CD14-positive monocyte (primary cell): ENCODE measurements at regions not wholly inside any gene's neighbourhood (a gene's known extent, or its start where the extent isn't known, plus 50 kb on each side); places are given as distances from the start of the nearest gene placed in this dataset.

ENCODE experiments used
- DNase-seq, 3 donors: peaks; one replicate each; pipeline ENCODE4 v3.0.0-alpha.2; 2011 to 2022
- H2AFZ ChIP-seq: 2 replicates; pipeline ENCODE4 v1.6.0; 2012; ENCODE audit warnings: mild to moderate bottlenecking, low read depth, low read length, inconsistent platforms; ENCODE audit not compliant: insufficient read depth, poor library complexity, severe bottlenecking
- H3K27ac ChIP-seq, 2 donors: 1 replicate in 1 of 2; 2 replicates in 1 of 2; pipeline ENCODE4 v1.5.1; 2012 to 2013; ENCODE audit warnings: low read length in 2 of 2, control low read depth in 1 of 2, inconsistent platforms in 1 of 2, low read depth in 1 of 2, mild to moderate bottlenecking in 1 of 2
- H3K27me3 ChIP-seq, 2 donors: one replicate each; pipeline versions ENCODE4 v1.6.0 to v1.6.1; 2011 to 2013; ENCODE audit warnings: low read length in 2 of 2; ENCODE audit not compliant: control insufficient read depth in 2 of 2, insufficient read depth in 2 of 2
- H3K36me3 ChIP-seq, 2 donors: replicated peaks in 1 of 2; 1 replicate in 1 of 2; 2 replicates in 1 of 2; pipeline versions ENCODE4 v1.5.1 to v1.6.1; 2012 to 2013; ENCODE audit warnings: low read length in 2 of 2, control low read depth in 1 of 2, inconsistent platforms in 1 of 2, mild to moderate bottlenecking in 1 of 2; ENCODE audit not compliant: insufficient read depth in 2 of 2, control insufficient read depth in 1 of 2
- H3K4me1 ChIP-seq, 2 donors: 1 replicate in 1 of 2; 2 replicates in 1 of 2; pipeline versions ENCODE4 v1.5.1 to v1.6.1; 2012 to 2013; ENCODE audit warnings: low read length in 2 of 2, control low read depth in 1 of 2, inconsistent platforms in 1 of 2, mild to moderate bottlenecking in 1 of 2, moderate library complexity in 1 of 2; ENCODE audit not compliant: insufficient read depth in 2 of 2, control insufficient read depth in 1 of 2
- H3K4me2 ChIP-seq: replicated peaks from 2 replicates; pipeline ENCODE3; 2012; ENCODE audit warnings: low read length, moderate library complexity, mild to moderate bottlenecking; ENCODE audit not compliant: poor library complexity, severe bottlenecking; ENCODE audit errors: extremely low read depth
- H3K4me3 ChIP-seq, 3 experiments: fragments of 200-600 bp in 1 of 3; sonication (generic) in 1 of 3; replicated peaks in 1 of 3; 1 replicate in 2 of 3; 2 replicates in 1 of 3; pipeline ENCODE4 v1.5.1; 2011 to 2013; ENCODE audit warnings: low read length in 3 of 3, mild to moderate bottlenecking in 3 of 3, control low read depth in 2 of 3, low read depth in 2 of 3, inconsistent platforms in 1 of 3, moderate library complexity in 1 of 3
- H3K79me2 ChIP-seq: 2 replicates; pipeline ENCODE4 v1.6.0; 2012; ENCODE audit warnings: mild to moderate bottlenecking, control low read depth, inconsistent platforms, low read length, moderate library complexity; ENCODE audit not compliant: insufficient read depth
- H3K9ac ChIP-seq: 2 replicates; pipeline ENCODE4 v1.6.0; 2017; ENCODE audit warnings: low read length, mild to moderate bottlenecking; ENCODE audit not compliant: insufficient read depth, poor library complexity, severe bottlenecking
- H3K9me3 ChIP-seq, 2 donors: replicated peaks in 1 of 2; 1 replicate in 1 of 2; 2 replicates in 1 of 2; pipeline versions ENCODE4 v1.5.1 to v1.6.1; 2012 to 2013; ENCODE audit warnings: low read length in 2 of 2, control low read depth in 1 of 2; ENCODE audit not compliant: control insufficient read depth in 1 of 2, insufficient read depth in 1 of 2
- H4K20me1 ChIP-seq: 2 replicates; pipeline ENCODE4 v1.6.0; 2012; ENCODE audit warnings: mild to moderate bottlenecking, low read length, control low read depth, moderate library complexity; ENCODE audit not compliant: insufficient read depth
- H3K27ac Mint-ChIP-seq, 7 donors: one replicate each; pipeline ENCODE4 v1.8.0; 2020; ENCODE audit warnings: mild to moderate bottlenecking in 7 of 7, mixed read lengths in 7 of 7, moderate library complexity in 6 of 7, inconsistent platforms in 2 of 7
- H3K27me3 Mint-ChIP-seq, 3 donors: one replicate each; pipeline ENCODE4 v1.8.0; 2021 to 2022; ENCODE audit warnings: low read depth in 3 of 3, mild to moderate bottlenecking in 3 of 3, mixed read lengths in 3 of 3, moderate library complexity in 3 of 3, inconsistent platforms in 1 of 3
- H3K36me3 Mint-ChIP-seq, 2 donors: one replicate each; pipeline ENCODE4 v1.8.0; 2020; ENCODE audit warnings: mixed read lengths in 2 of 2, inconsistent platforms in 1 of 2, mild to moderate bottlenecking in 1 of 2
- H3K4me1 Mint-ChIP-seq: one replicate; pipeline ENCODE4 v1.8.0; 2020; ENCODE audit warnings: mild to moderate bottlenecking, mixed read lengths
- H3K4me3 Mint-ChIP-seq, 2 donors: one replicate each; pipeline ENCODE4 v1.8.0; 2020; ENCODE audit warnings: mild to moderate bottlenecking in 2 of 2, mixed read lengths in 2 of 2, moderate library complexity in 1 of 2
- H3K9me3 Mint-ChIP-seq, 7 donors: one replicate each; pipeline ENCODE4 v1.8.0; 2020 to 2022; ENCODE audit warnings: mixed read lengths in 7 of 7, mild to moderate bottlenecking in 6 of 7, moderate library complexity in 6 of 7, inconsistent platforms in 2 of 7
- CTCF ChIP-seq: fragments of 200-600 bp; IDR thresholded peaks from one replicate; pipeline ENCODE4 v1.8.0; 2022; ENCODE audit warnings: antibody characterized with exemption, mild to moderate bottlenecking
- WGBS: methylation state at CpG from one replicate; pipeline ENCODE4 v1.1.5; 2013; ENCODE audit warnings: missing lambda C conversion rate; ENCODE audit not compliant: insufficient coverage; 5-methylcytosine and 5-hydroxymethylcytosine counted together
- intact Hi-C, 2 donors: fragments of 100-400 bp; cut with micrococcal nuclease; formaldehyde crosslinking; loops; one replicate each; pipeline versions ENCODE4 v1.15.0 to v1.15.1; 2023

- no peak for TF ChIP-seq CTCF
- Mint-ChIP-seq H3K9me3 (no peaks in the 10 kb centered on the region), H3K4me1 (no peaks in the 10 kb centered on the region), H3K27ac (no peak overlapping the region), H3K27me3 (peaks cover 13 to 18% (median 16%) of the 10 kb centered on the region in 3 donors), H3K4me3 (no peak overlapping the region), H3K36me3 (no peaks in the 10 kb centered on the region)
- H3K4me3 ChIP-seq, result no peak overlapping the region
- H4K20me1 ChIP-seq, result no peaks in the 10 kb centered on the region
- H3K79me2 ChIP-seq, result no peaks in the 10 kb centered on the region
- intact Hi-C loops, result no loop called here
- H3K9ac ChIP-seq, result no peak overlapping the region
- no peak overlapping the region for H3K27ac ChIP-seq
- H3K36me3 ChIP-seq, result no peaks in the 10 kb centered on the region
- H3K9me3 ChIP-seq, result no peaks in the 10 kb centered on the region
- WGBS, result 82% methylated on average over 3 of the region's 5 CpGs
- H2AFZ ChIP-seq, result no peak overlapping the region
- no peaks in the 10 kb centered on the region for H3K27me3 ChIP-seq
- no peak for DNase-seq
- H3K4me2 ChIP-seq, result no peak overlapping the region
- no peaks in the 10 kb centered on the region for H3K4me1 ChIP-seq
Measured at GRCh38 chr20:46797206-46797605, 87.8 kb downstream of the SLC2A10 start.

- Mint-ChIP-seq H3K27ac (no peak overlapping the region), H3K4me3 (no peak overlapping the region), H3K27me3 (peaks cover 13 to 20% (median 14%) of the 10 kb centered on the region in 3 donors), H3K9me3 (no peaks in the 10 kb centered on the region), H3K36me3 (no peaks in the 10 kb centered on the region), H3K4me1 (no peaks in the 10 kb centered on the region)
- Histone ChIP-seq H3K4me1 (no peaks in the 10 kb centered on the region), H4K20me1 (no peaks in the 10 kb centered on the region), H3K79me2 (no peaks in the 10 kb centered on the region), H3K9ac (no peak overlapping the region), H3K9me3 (no peaks in the 10 kb centered on the region), H3K36me3 (no peaks in the 10 kb centered on the region), H3K4me2 (no peak overlapping the region), H3K4me3 (no peak overlapping the region), H3K27me3 (no peaks in the 10 kb centered on the region), H3K27ac (no peak overlapping the region), H2AFZ (no peak overlapping the region)
- DNase-seq, result no peak
- WGBS, result 59% methylated on average over 6 of the region's 6 CpGs
- no peak for TF ChIP-seq CTCF
- intact Hi-C loops, result no loop called here
Measured at GRCh38 chr20:46798430-46798829, 89.0 kb downstream of the SLC2A10 start.
